NT2/D1 (cell line): ENCODE measurements at regions not wholly inside any gene's neighbourhood (a gene's known extent, or its start where the extent isn't known, plus 50 kb on each side); places are given as distances from the start of the nearest gene placed in this dataset.

ENCODE experiments used
- SUZ12 ChIP-seq: IDR thresholded peaks from 2 replicates; pipeline ENCODE4 v1.6.1; 2011; ENCODE audit not compliant: insufficient read length, insufficient read depth; ENCODE audit errors: extremely low read depth
- YY1 ChIP-seq: IDR thresholded peaks from 2 replicates; pipeline ENCODE4 v1.6.1; 2011; ENCODE audit not compliant: insufficient read length, insufficient read depth
- ZNF274 ChIP-seq: IDR thresholded peaks from 2 replicates; pipeline ENCODE4 v1.6.1; 2011; ENCODE audit warnings: mild to moderate bottlenecking, low read depth, low read length

DNA sequence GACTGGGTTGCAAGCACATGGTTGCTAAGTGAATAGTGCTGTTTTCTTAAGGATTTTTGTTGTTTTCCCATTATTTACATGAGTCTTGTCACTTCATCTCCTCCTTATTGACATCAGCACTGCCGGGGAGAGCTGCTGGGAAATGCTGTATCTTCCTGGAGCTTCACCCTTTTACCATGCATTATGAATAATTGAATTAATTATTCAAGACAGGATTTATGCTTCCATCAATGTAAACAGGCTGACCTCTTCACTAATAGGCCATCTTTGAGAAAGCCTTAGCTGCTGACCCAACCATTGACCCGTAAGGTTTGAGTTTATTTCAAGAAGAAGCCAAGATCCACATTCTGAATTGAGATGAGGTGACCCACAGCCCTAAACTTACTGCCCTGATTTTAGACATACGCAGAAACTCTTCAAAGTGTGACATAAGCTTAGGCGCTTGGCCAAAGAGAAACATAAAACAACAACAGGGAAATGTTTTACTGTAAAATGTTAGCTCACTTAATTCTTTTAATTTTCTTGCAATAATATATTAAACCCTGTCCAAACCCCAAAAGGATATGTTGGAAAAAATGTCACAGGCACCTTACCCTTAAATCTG is 365.5 kb upstream of the SYT4 start:
- TF ChIP-seq YY1 (no peak), ZNF274 (no peak), SUZ12 (no peak)
